Ectodermal cell (in vitro differentiated cells): ENCODE measurements at regions not wholly inside any gene's neighbourhood (a gene's known extent, or its start where the extent isn't known, plus 50 kb on each side); places are given as distances from the start of the nearest gene placed in this dataset.
"Not testable (repeated sequence)": the region's sequence is repeated elsewhere in the genome, so short reads cannot be mapped to it uniquely, and the experiment has no call there.

Source experiments
- H3K27ac ChIP-seq: 2 replicates; pipeline ENCODE4 v1.7.0; 2013; ENCODE audit warnings: mild to moderate bottlenecking, low read depth, low read length; ENCODE audit not compliant: insufficient read depth, poor library complexity, severe bottlenecking
- H3K27me3 ChIP-seq: 2 replicates; pipeline ENCODE4 v1.7.0; 2013; ENCODE audit warnings: mild to moderate bottlenecking, low read length; ENCODE audit not compliant: insufficient read depth, control insufficient read depth, poor library complexity, severe bottlenecking
- H3K36me3 ChIP-seq: one replicate; pipeline ENCODE4 v1.7.0; 2013; ENCODE audit warnings: low read length; ENCODE audit not compliant: control insufficient read depth, insufficient read depth
- H3K4me1 ChIP-seq: one replicate; pipeline ENCODE4 v1.7.0; 2013; ENCODE audit warnings: low read length; ENCODE audit not compliant: control insufficient read depth, insufficient read depth
- H3K4me3 ChIP-seq: 2 replicates; pipeline ENCODE4 v1.7.0; 2013; ENCODE audit warnings: low read depth, low read length, control low read depth; ENCODE audit not compliant: insufficient read depth
- H3K9me3 ChIP-seq: 2 replicates; pipeline ENCODE4 v1.7.0; 2013; ENCODE audit warnings: mild to moderate bottlenecking, low read length, moderate library complexity; ENCODE audit not compliant: control insufficient read depth
- WGBS, 2 experiments: methylation state at CpG; one replicate each; pipeline ENCODE4 v1.1.7; 2013; ENCODE audit warnings: missing lambda C conversion rate in 2 of 2; 5-methylcytosine and 5-hydroxymethylcytosine counted together

- H3K27ac ChIP-seq, result peak overlapping the region; percentile 92
Observed at GRCh38 chr2:16069663-16069932, 129.2 kb downstream of the MYCN start.

DNA sequence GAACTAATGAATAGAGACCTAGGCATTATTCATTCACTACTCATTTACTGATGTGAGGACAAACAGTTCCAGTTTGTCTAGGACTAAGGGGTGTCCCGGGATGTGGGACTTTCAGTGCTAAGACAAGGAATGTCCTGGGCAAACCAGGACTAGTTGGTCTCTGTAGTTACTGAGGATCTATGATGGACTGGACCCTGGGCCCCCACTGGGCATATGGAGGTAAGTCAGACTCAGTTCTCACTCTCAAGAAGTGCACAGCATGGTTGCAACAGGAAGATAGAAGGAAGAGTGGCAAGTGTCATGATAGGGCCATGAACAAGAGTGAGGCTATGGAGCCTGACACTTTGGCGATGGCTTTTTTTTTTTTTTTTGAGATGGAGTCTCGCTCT is 128.2 kb downstream of the MYCN start:
- Histone ChIP-seq H3K36me3 (no peaks in the 10 kb centered on the region), H3K4me1 (peaks cover 19% of the 10 kb centered on the region), H3K4me3 (no peak overlapping the region), H3K9me3 (no peaks in the 10 kb centered on the region), H3K27me3 (no peaks in the 10 kb centered on the region), H3K27ac (no peak overlapping the region)
- WGBS, 2 experiments, result 85 to 90% methylated on average over 3 of the region's 3 CpGs

More at GRCh38 chr2:16069663-16069932, 129.2 kb downstream of the MYCN start:
- Histone ChIP-seq H3K27me3 (no peaks in the 10 kb centered on the region), H3K4me3 (no peak overlapping the region), H3K36me3 (no peaks in the 10 kb centered on the region), H3K9me3 (no peaks in the 10 kb centered on the region), H3K4me1 (peaks cover 19% of the 10 kb centered on the region)
- WGBS, 2 experiments, result 47 to 61% methylated on average over 8 of the region's 8 CpGs

- Histone ChIP-seq H3K4me1 (peaks cover 19% of the 10 kb centered on the region), H3K9me3 (no peaks in the 10 kb centered on the region), H3K27me3 (no peaks in the 10 kb centered on the region), H3K36me3 (no peaks in the 10 kb centered on the region), H3K27ac (no peak overlapping the region), H3K4me3 (no peak overlapping the region)
- 94% methylated on average over 11 of the region's 11 CpGs for WGBS, 2 experiments
Observed at GRCh38 chr2:16067866-16068551, 127.7 kb downstream of the MYCN start.

DNA sequence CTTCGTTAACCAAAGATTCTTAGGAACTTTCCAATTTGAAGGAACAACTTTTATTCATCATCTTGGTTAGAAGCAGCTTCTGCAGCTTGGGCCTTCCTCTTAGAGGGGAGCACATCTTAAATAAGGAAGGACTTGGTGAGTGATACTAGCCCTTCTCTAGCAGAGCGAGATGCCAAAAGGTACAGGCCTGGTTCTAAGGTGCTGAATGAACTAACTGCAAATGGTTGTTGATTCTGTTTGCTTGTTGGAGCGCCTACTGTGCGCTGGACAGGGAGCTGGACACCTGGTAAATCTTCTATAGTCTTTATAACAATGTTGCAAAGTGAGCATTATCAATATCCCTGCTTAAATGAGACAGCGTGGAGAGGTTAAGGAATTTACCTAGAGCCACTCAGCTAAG is 127.1 kb downstream of the MYCN start:
- H3K36me3 ChIP-seq, result no peaks in the 10 kb centered on the region
- H3K27ac ChIP-seq, result no peak overlapping the region
- H3K4me1 ChIP-seq, result peaks cover 19% of the 10 kb centered on the region
- no peaks in the 10 kb centered on the region for H3K27me3 ChIP-seq
- H3K4me3 ChIP-seq, result no peak overlapping the region
- no peaks in the 10 kb centered on the region for H3K9me3 ChIP-seq
- 76 to 77% methylated on average over 5 of the region's 5 CpGs for WGBS, 2 experiments

GRCh38 chr2:16067037-16067406 is 126.7 kb downstream of the MYCN start:
- Histone ChIP-seq H3K4me1 (peaks cover 19% of the 10 kb centered on the region), H3K9me3 (no peaks in the 10 kb centered on the region), H3K4me3 (no peak overlapping the region), H3K27me3 (no peaks in the 10 kb centered on the region), H3K36me3 (no peaks in the 10 kb centered on the region), H3K27ac (no peak overlapping the region)
- WGBS, 2 experiments, result 94 to 96% methylated on average over 10 of the region's 10 CpGs

GRCh38 chr2:16066261-16067036 is 126.1 kb downstream of the MYCN start:
- WGBS, 2 experiments, result 94% methylated on average over 3 to 4 of the region's 4 CpGs
- Histone ChIP-seq H3K9me3 (no peaks in the 10 kb centered on the region), H3K4me1 (peaks cover 19% of the 10 kb centered on the region), H3K27me3 (no peaks in the 10 kb centered on the region), H3K27ac (no peak overlapping the region), H3K4me3 (no peak overlapping the region), H3K36me3 (no peaks in the 10 kb centered on the region)

DNA sequence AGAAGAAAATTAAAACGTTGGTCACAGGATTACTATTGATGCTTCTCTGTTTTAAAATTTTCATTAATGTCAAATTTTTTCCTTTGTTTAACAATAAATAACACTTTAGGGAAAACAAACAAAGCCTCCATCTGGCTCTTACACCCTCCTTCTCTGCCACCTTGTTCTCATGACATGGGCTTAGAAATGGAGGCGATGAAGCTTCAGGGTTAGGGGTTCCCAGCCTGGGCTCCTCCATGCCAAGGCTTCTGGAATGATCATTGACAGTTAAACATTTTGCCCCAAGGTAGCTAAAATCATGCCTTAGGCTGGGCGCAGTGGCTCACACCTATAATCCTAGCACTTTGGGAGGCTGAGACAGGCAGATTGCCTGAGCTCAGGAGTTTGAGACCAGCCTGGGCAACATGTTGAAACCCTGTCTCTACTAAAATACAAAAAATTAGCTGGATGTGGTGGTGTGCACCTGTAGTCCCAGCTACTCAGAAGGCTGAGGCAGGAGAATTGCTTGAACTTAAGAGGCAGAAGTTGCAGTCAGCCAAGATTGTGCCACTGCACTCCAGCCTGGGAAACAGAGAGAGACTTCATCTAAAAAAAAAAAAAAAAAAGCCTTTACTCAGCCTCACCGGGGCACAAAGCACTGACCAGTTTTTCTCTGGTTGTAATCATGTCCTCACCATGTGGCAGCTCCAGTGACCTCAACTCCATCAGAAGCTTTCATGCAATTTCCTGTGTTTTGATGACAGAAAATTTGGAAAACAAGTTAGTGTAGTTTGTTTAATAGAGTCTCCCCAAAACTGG is 125.1 kb downstream of the MYCN start:
- not testable (repeated sequence) for H3K4me3 ChIP-seq, H3K27me3 ChIP-seq, H3K9me3 ChIP-seq, H3K27ac ChIP-seq, H3K36me3 ChIP-seq
- WGBS, 2 experiments, result 84 to 89% methylated on average over 4 of the region's 4 CpGs
- peaks cover 15% of the 10 kb centered on the region for H3K4me1 ChIP-seq

GRCh38 chr2:16064745-16065144 is 124.4 kb downstream of the MYCN start:
- H3K27ac ChIP-seq, result no peak overlapping the region
- H3K4me3 ChIP-seq, result no peak overlapping the region
- WGBS, 2 experiments, result 88% methylated on average over 2 of the region's 2 CpGs
- H3K4me1 ChIP-seq, result peaks cover 8% of the 10 kb centered on the region
- no peaks in the 10 kb centered on the region for H3K27me3 ChIP-seq
- H3K9me3 ChIP-seq, result no peaks in the 10 kb centered on the region
- H3K36me3 ChIP-seq, result no peaks in the 10 kb centered on the region

DNA sequence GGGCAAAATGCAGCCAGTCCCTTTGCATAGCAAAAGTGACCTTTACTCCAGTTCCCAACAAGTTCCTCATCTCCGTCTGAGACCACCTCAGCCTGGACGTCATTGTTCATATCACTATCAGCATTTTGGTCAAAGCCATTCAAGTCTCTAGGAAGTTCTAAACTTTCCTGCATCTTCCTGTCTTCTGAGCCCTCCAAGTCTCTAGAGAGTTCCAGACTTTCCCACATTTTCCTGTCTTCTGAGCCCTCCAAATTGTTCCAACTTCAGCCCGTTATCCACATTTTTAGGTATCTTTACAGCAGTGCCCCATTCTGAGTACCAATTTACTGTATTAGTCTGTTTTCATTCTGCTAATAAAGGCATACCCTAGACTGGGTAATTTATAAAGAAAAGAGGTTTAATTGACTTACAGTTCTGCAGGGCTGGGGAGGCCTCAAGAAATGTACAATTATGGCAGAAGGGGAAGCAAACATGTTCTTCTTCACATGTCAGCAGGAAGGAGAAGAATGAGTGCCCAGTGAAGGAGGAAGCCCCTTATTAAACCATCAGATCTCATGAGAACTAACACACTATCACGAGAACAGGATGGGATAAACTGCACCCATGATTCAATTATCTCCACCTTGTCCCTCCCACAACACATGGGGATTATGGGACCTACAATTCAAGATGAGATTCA is 123.7 kb downstream of the MYCN start:
- 94 to 95% methylated on average over 4 of the region's 4 CpGs for WGBS, 2 experiments
- H3K9me3 ChIP-seq, result no peaks in the 10 kb centered on the region
- H3K36me3 ChIP-seq, result no peaks in the 10 kb centered on the region
- no peak overlapping the region for H3K27ac ChIP-seq
- H3K27me3 ChIP-seq, result no peaks in the 10 kb centered on the region
- H3K4me1 ChIP-seq, result peaks cover 5% of the 10 kb centered on the region
- no peak overlapping the region for H3K4me3 ChIP-seq
